ENCODE measurements at regions not wholly inside any gene's neighbourhood (a gene's known extent, or its start where the extent isn't known, plus 50 kb on each side); places are given as distances from the start of the nearest gene placed in this dataset.

GRCh38 chr3:83882701-83883100 is 1076.1 kb upstream of the CADM2 start:
- TF ChIP-seq POLR2A (IDR thresholded peaks at IDR 0.05) (no peak), CTCF (IDR thresholded peaks at IDR 0.05 in 4 of 5, conservative IDR thresholded peaks at IDR 0.05 in 1 of 5) (no peak)

Measured in gastrocnemius medialis (tissue), 4 donors.